ENCODE measurements at regions not wholly inside any gene's neighbourhood (a gene's known extent, or its start where the extent isn't known, plus 50 kb on each side); places are given as distances from the start of the nearest gene placed in this dataset.

DNA sequence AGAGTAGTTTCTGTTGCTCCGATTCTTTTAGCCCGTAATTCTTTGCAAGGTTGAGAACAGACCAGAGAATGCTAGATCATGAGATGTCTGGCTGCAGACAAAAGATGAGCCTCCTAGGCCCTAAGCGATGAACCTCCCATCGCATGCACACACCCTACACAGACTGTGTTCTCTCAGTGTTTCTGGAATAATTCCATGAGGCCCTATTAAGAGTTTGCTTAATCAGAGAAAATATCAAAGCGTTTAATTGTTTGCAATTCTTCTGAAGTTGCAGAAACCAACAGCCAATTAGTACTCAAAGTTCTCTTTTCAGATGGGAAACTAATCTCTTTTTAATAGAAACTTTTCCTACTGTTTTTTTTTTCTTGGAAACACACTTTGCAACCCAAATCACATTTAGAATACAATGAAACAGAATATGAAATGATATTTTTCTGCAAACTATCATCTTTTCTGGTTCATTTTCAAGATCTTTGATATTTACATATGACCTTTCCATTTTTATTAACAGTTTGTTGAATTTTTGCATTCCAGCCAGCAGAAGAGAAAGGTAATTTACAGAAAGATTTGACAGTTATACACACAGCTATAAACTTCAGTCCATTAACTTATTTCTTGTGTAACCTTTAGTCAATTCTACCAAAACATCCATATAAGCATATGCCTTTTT, 1525.6 kb downstream of the ARAP2 start:
- Mint-ChIP-seq H3K4me3 (ENCODE audit: unreplicated experiment) (no peak overlapping the region), H3K9me3 (ENCODE audit: unreplicated experiment) (no peaks in the 10 kb centered on the region), H3K27me3 (ENCODE audit: insufficient read depth, unreplicated experiment) (peaks cover 4% of the 10 kb centered on the region), H3K36me3 (ENCODE audit: insufficient read depth, unreplicated experiment) (no peaks in the 10 kb centered on the region), H3K4me1 (ENCODE audit: low read depth, unreplicated experiment) (peaks cover 8% of the 10 kb centered on the region), H3K27ac (ENCODE audit: unreplicated experiment) (no peak overlapping the region)
- Histone ChIP-seq H3K27me3 (replicated peaks; ENCODE audit: control insufficient read depth, insufficient read depth, low read length) (no peaks in the 10 kb centered on the region), H3K36me3 (ENCODE audit: control insufficient read depth, insufficient read depth, low read length) (no peaks in the 10 kb centered on the region), H3K4me3 (ENCODE audit: low read depth, low read length) (no peak overlapping the region), H3K4me1 (peaks cover 11% of the 10 kb centered on the region; the same call in 1 of the 2 replicates), H3K9me3 (no peaks in the 10 kb centered on the region)
- ChIA-PET CTCF (no interaction called here), POLR2A (no interaction called here)
- intact Hi-C loops (cut with micrococcal nuclease; ENCODE audit: unreplicated experiment): no loop called here
- no peak for DNase-seq
- TF ChIP-seq, protein P1, sequence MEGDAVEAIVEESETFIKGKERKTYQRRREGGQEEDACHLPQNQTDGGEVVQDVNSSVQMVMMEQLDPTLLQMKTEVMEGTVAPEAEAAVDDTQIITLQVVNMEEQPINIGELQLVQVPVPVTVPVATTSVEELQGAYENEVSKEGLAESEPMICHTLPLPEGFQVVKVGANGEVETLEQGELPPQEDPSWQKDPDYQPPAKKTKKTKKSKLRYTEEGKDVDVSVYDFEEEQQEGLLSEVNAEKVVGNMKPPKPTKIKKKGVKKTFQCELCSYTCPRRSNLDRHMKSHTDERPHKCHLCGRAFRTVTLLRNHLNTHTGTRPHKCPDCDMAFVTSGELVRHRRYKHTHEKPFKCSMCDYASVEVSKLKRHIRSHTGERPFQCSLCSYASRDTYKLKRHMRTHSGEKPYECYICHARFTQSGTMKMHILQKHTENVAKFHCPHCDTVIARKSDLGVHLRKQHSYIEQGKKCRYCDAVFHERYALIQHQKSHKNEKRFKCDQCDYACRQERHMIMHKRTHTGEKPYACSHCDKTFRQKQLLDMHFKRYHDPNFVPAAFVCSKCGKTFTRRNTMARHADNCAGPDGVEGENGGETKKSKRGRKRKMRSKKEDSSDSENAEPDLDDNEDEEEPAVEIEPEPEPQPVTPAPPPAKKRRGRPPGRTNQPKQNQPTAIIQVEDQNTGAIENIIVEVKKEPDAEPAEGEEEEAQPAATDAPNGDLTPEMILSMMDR (IDR thresholded peaks at IDR 0.05; ENCODE audit: insufficient read depth in 1 of 2, low read depth in 1 of 2, low read length in 1 of 2, severe bottlenecking in 1 of 2, unreplicated experiment in 1 of 2): no peak
- BruUV-seq (replicated peaks): no TSS peak

DNA sequence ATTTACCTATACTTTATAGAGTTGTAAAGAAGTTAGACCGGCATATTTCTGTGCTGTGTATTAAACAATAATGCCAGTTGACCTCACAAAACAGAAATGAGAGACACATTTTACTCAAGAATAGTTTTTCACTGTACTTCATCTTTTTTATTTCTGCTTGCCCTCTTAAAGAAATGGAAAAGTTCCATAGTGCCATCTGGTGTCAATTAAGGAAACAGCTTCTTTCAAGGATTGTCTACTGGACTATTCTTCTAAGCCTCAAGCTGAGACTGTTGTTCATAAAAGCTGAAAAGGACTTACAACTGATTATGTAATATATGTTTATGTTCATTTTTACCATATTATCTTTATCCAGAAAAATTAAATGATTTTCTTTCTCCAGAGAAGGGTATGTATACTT, 1523.7 kb downstream of the ARAP2 start:
- H3K36me3 ChIP-seq (ENCODE audit: control insufficient read depth, insufficient read depth, low read length): no peaks in the 10 kb centered on the region
- no peaks in the 10 kb centered on the region for H3K9me3 Mint-ChIP-seq (ENCODE audit: unreplicated experiment)
- no peaks in the 10 kb centered on the region for H3K27me3 ChIP-seq (replicated peaks; ENCODE audit: control insufficient read depth, insufficient read depth, low read length)
- peaks cover 11% of the 10 kb centered on the region; the same call in 1 of the 2 replicates for H3K4me1 ChIP-seq
- H3K36me3 Mint-ChIP-seq (ENCODE audit: insufficient read depth, unreplicated experiment): no peaks in the 10 kb centered on the region
- H3K4me3 Mint-ChIP-seq (ENCODE audit: unreplicated experiment): no peak overlapping the region
- H3K27me3 Mint-ChIP-seq (ENCODE audit: insufficient read depth, unreplicated experiment): peaks cover under 1% of the 10 kb centered on the region
- TF ChIP-seq, protein P1 (IDR thresholded peaks at IDR 0.05; ENCODE audit: insufficient read depth in 1 of 2, low read depth in 1 of 2, low read length in 1 of 2, severe bottlenecking in 1 of 2, unreplicated experiment in 1 of 2): peak; percentile 40 to 43
- peaks cover 8% of the 10 kb centered on the region for H3K4me1 Mint-ChIP-seq (ENCODE audit: low read depth, unreplicated experiment)
- intact Hi-C loops (cut with micrococcal nuclease; ENCODE audit: unreplicated experiment): loop anchor here (1.0 kb wide), 2 partner anchors 13 to 1071 kb away; no protein-coding TSS in a partner anchor
- ChIA-PET CTCF (interaction anchor here (1.0 to 1.3 kb wide), 2 partner anchors 353 to 1071 kb away, joined by 3 read pairs; no protein-coding TSS in a partner anchor), POLR2A (no interaction called here)
- H3K9me3 ChIP-seq: no peaks in the 10 kb centered on the region
- H3K4me3 ChIP-seq (ENCODE audit: low read depth, low read length): no peak overlapping the region
- no TSS peak for BruUV-seq (replicated peaks)
- DNase-seq: peak in 1 of 2 experiments; percentile 16
- no peak overlapping the region for H3K27ac Mint-ChIP-seq (ENCODE audit: unreplicated experiment)

DNA sequence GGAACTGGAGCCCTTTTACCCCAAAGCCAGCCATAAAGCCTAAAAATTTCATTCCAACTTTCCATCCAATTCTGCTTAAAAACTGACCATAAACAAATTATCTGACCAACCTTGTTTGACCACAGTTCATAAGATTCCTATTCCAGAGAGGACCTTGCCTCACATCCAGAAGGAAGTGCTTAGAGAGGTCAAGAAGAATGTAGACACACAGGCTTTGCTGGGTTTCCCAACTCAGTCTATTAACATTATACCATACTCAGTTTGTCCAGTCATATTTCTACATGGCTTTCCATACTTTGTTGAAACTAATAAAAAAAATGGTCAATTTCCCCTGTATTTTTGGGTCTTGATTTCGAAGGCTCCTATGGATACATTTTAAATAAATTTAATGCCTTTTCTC, 1522.5 kb downstream of the ARAP2 start:
- ChIA-PET POLR2A (no interaction called here), CTCF (no interaction called here)
- H3K4me3 ChIP-seq (ENCODE audit: low read depth, low read length): no peak overlapping the region
- TF ChIP-seq, protein P1 (IDR thresholded peaks at IDR 0.05; ENCODE audit: insufficient read depth in 1 of 2, low read depth in 1 of 2, low read length in 1 of 2, severe bottlenecking in 1 of 2, unreplicated experiment in 1 of 2): no peak
- Mint-ChIP-seq H3K36me3 (ENCODE audit: insufficient read depth, unreplicated experiment) (no peaks in the 10 kb centered on the region), H3K27me3 (ENCODE audit: insufficient read depth, unreplicated experiment) (no peaks in the 10 kb centered on the region), H3K4me3 (ENCODE audit: unreplicated experiment) (no peak overlapping the region), H3K27ac (ENCODE audit: unreplicated experiment) (no peak overlapping the region), H3K9me3 (ENCODE audit: unreplicated experiment) (no peaks in the 10 kb centered on the region), H3K4me1 (ENCODE audit: low read depth, unreplicated experiment) (peaks cover 8% of the 10 kb centered on the region)
- H3K27me3 ChIP-seq (replicated peaks; ENCODE audit: control insufficient read depth, insufficient read depth, low read length): no peaks in the 10 kb centered on the region
- no peaks in the 10 kb centered on the region for H3K9me3 ChIP-seq
- no peaks in the 10 kb centered on the region for H3K36me3 ChIP-seq (ENCODE audit: control insufficient read depth, insufficient read depth, low read length)
- peaks cover 11% of the 10 kb centered on the region; the same call in 1 of the 2 replicates for H3K4me1 ChIP-seq
- intact Hi-C loops (cut with micrococcal nuclease; ENCODE audit: unreplicated experiment): no loop called here
- DNase-seq: peak in 1 of 2 experiments; percentile 4
- BruUV-seq (replicated peaks): no TSS peak

All from Caco-2 (cell line).